Smooth muscle cell (in vitro differentiated cells): ENCODE measurements at regions not wholly inside any gene's neighbourhood (a gene's known extent, or its start where the extent isn't known, plus 50 kb on each side); places are given as distances from the start of the nearest gene placed in this dataset.

Experiments used
- DNase-seq: peaks from one replicate; lab custom pipeline; 2025; ENCODE audit not compliant: unreplicated experiment; lab: John Stamatoyannopoulos, UW
- H2AFZ ChIP-seq: fragments of 200-600 bp; sonication (generic); 2 replicates; pipeline ENCODE4 v1.6.0; 2016; ENCODE audit warnings: antibody characterized with exemption, low read depth, mild to moderate bottlenecking
- H3F3A ChIP-seq: fragments of 200-600 bp; sonication (generic); 2 replicates; pipeline ENCODE4 v1.6.0; 2017; ENCODE audit warnings: antibody characterized with exemption, low read depth
- H3K27ac ChIP-seq: fragments of 200-600 bp; sonication (generic); 2 replicates; pipeline ENCODE4 v1.5.1; 2016; ENCODE audit warnings: low read depth, mild to moderate bottlenecking
- H3K27me3 ChIP-seq: fragments of 200-600 bp; sonication (generic); 2 replicates; pipeline ENCODE4 v1.6.1; 2016; ENCODE audit warnings: low read depth, mild to moderate bottlenecking
- H3K36me3 ChIP-seq: fragments of 200-600 bp; sonication (generic); 2 replicates; pipeline ENCODE4 v1.5.1; 2016; ENCODE audit warnings: low read depth
- H3K4me1 ChIP-seq: fragments of 200-600 bp; sonication (generic); 2 replicates; pipeline ENCODE4 v1.5.1; 2016; ENCODE audit warnings: low read depth
- H3K4me2 ChIP-seq: fragments of 200-600 bp; sonication (generic); 2 replicates; pipeline ENCODE4 v1.6.0; 2016; ENCODE audit warnings: mild to moderate bottlenecking
- H3K4me3 ChIP-seq: fragments of 200-600 bp; sonication (generic); 2 replicates; pipeline ENCODE4 v1.5.1; 2016; ENCODE audit warnings: mild to moderate bottlenecking
- H3K79me2 ChIP-seq: fragments of 200-600 bp; sonication (generic); 2 replicates; pipeline ENCODE4 v1.6.0; 2016; ENCODE audit warnings: low read depth, mild to moderate bottlenecking
- H3K9ac ChIP-seq: fragments of 200-600 bp; sonication (generic); 2 replicates; pipeline ENCODE4 v1.6.0; 2016; ENCODE audit warnings: low read depth
- H3K9me3 ChIP-seq: fragments of 200-600 bp; sonication (generic); replicated peaks from 2 replicates; pipeline ENCODE4 v1.5.1; 2016; ENCODE audit warnings: low read depth
- H4K20me1 ChIP-seq: fragments of 200-600 bp; sonication (generic); 2 replicates; pipeline ENCODE4 v1.6.0; 2016; ENCODE audit warnings: low read depth
- CTCF ChIP-seq: fragments of 200-600 bp; sonication (generic); IDR thresholded peaks from 2 replicates; pipeline ENCODE4 v1.5.1; 2017; ENCODE audit warnings: borderline replicate concordance, mild to moderate bottlenecking, antibody characterized with exemption; ENCODE audit not compliant: insufficient read depth, poor library complexity, severe bottlenecking
- WGBS: methylation state at CpG from one replicate; pipeline ENCODE4 v1.1.7; 2016; ENCODE audit warnings: low lambda C conversion rate; 5-methylcytosine and 5-hydroxymethylcytosine counted together

- H3K4me2 ChIP-seq, result no peak overlapping the region
- 94% methylated on average over 1 of the region's 1 CpG for WGBS
- H3K4me3 ChIP-seq, result no peak overlapping the region
- H3K4me1 ChIP-seq, result peaks cover 3% of the 10 kb centered on the region
- no peak overlapping the region for H2AFZ ChIP-seq
- peaks cover 7% of the 10 kb centered on the region for H3F3A ChIP-seq
- no peak for TF ChIP-seq CTCF
- H3K27me3 ChIP-seq, result no peaks in the 10 kb centered on the region
- H4K20me1 ChIP-seq, result no peaks in the 10 kb centered on the region
- no peak overlapping the region for H3K9ac ChIP-seq
- no peaks in the 10 kb centered on the region for H3K79me2 ChIP-seq
- no peak for DNase-seq
- no peaks in the 10 kb centered on the region for H3K36me3 ChIP-seq
- H3K27ac ChIP-seq, result no peak overlapping the region
- H3K9me3 ChIP-seq, result no peaks in the 10 kb centered on the region
Observed at GRCh38 chr4:153141238-153141637, 63.0 kb upstream of the TRIM2 start.

- Histone ChIP-seq H3K36me3 (no peaks in the 10 kb centered on the region), H2AFZ (no peak overlapping the region), H3K27ac (no peak overlapping the region), H3K4me2 (peak overlapping the region; percentile 56), H3K4me3 (no peak overlapping the region), H3K9me3 (no peaks in the 10 kb centered on the region), H3K4me1 (no peaks in the 10 kb centered on the region), H3F3A (no peaks in the 10 kb centered on the region), H4K20me1 (no peaks in the 10 kb centered on the region), H3K27me3 (no peaks in the 10 kb centered on the region), H3K9ac (no peak overlapping the region), H3K79me2 (no peaks in the 10 kb centered on the region)
- peak; percentile 8 for DNase-seq
- 55% methylated on average over 7 of the region's 7 CpGs for WGBS
- peak; percentile 84 for TF ChIP-seq CTCF
Observed at GRCh38 chr4:153142700-153143438, 61.4 kb upstream of the TRIM2 start.

- H3K79me2 ChIP-seq, result no peaks in the 10 kb centered on the region
- H3K27me3 ChIP-seq, result no peaks in the 10 kb centered on the region
- no peaks in the 10 kb centered on the region for H3K36me3 ChIP-seq
- TF ChIP-seq CTCF, result no peak
- H3K4me1 ChIP-seq, result no peaks in the 10 kb centered on the region
- H3K27ac ChIP-seq, result no peak overlapping the region
- no peak for DNase-seq
- H3K4me2 ChIP-seq, result peak overlapping the region; percentile 56
- H3K9ac ChIP-seq, result no peak overlapping the region
- no peaks in the 10 kb centered on the region for H4K20me1 ChIP-seq
- 29% methylated on average over 7 of the region's 7 CpGs for WGBS
- H3K9me3 ChIP-seq, result no peaks in the 10 kb centered on the region
- H2AFZ ChIP-seq, result no peak overlapping the region
- H3K4me3 ChIP-seq, result no peak overlapping the region
- no peaks in the 10 kb centered on the region for H3F3A ChIP-seq
Observed at GRCh38 chr4:153143527-153144348, 60.5 kb upstream of the TRIM2 start.

GRCh38 chr4:153146031-153146430 is 58.2 kb upstream of the TRIM2 start:
- Histone ChIP-seq H3K36me3 (no peaks in the 10 kb centered on the region), H3K79me2 (no peaks in the 10 kb centered on the region), H3K4me1 (no peaks in the 10 kb centered on the region), H3K4me2 (no peak overlapping the region), H4K20me1 (no peaks in the 10 kb centered on the region), H2AFZ (no peak overlapping the region), H3K9me3 (no peaks in the 10 kb centered on the region), H3K4me3 (no peak overlapping the region), H3F3A (no peaks in the 10 kb centered on the region), H3K27me3 (no peaks in the 10 kb centered on the region), H3K27ac (no peak overlapping the region), H3K9ac (no peak overlapping the region)
- DNase-seq, result no peak
- 61% methylated on average over 1 of the region's 1 CpG for WGBS
- no peak for TF ChIP-seq CTCF
